ENCODE measurements at regions not wholly inside any gene's neighbourhood (a gene's known extent, or its start where the extent isn't known, plus 50 kb on each side); places are given as distances from the start of the nearest gene placed in this dataset.

DNA sequence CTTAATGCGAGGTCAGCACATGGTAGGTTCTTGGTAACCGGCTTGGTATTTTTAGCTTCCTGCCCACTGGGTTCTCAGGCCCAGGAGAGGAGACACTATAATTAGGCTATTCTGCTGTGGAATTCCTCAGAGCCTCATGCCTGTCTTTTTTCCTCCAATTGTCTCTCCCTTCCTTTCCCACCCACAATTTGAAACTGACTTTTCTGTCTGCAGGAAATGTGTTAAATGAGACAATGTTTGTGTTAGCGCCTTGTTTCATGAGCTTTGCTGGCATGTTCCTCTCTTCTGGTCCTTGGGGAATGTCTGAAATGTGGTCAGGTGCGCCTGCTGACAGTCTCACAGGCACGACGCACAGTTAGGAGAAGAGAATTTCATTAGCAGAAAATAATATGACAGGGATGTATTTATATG, 223.6 kb upstream of the CTNNB1 start:
- TF ChIP-seq POLR2A (IDR thresholded peaks at IDR 0.05): no peak
- TF ChIP-seq, protein P1, sequence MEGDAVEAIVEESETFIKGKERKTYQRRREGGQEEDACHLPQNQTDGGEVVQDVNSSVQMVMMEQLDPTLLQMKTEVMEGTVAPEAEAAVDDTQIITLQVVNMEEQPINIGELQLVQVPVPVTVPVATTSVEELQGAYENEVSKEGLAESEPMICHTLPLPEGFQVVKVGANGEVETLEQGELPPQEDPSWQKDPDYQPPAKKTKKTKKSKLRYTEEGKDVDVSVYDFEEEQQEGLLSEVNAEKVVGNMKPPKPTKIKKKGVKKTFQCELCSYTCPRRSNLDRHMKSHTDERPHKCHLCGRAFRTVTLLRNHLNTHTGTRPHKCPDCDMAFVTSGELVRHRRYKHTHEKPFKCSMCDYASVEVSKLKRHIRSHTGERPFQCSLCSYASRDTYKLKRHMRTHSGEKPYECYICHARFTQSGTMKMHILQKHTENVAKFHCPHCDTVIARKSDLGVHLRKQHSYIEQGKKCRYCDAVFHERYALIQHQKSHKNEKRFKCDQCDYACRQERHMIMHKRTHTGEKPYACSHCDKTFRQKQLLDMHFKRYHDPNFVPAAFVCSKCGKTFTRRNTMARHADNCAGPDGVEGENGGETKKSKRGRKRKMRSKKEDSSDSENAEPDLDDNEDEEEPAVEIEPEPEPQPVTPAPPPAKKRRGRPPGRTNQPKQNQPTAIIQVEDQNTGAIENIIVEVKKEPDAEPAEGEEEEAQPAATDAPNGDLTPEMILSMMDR (IDR thresholded peaks at IDR 0.05): no peak
- TF ChIP-seq POLR2AphosphoS5 (IDR thresholded peaks at IDR 0.05): no peak

Data from breast epithelium (tissue), 3 donors.